CD14-positive monocyte (primary cell): ENCODE measurements at regions not wholly inside any gene's neighbourhood (a gene's known extent, or its start where the extent isn't known, plus 50 kb on each side); places are given as distances from the start of the nearest gene placed in this dataset.
A peak's percentile ranks its signal among the peaks of the same experiment; 100 is the strongest.

Experiments used
- DNase-seq, 3 donors: peaks; one replicate each; pipeline ENCODE4 v3.0.0-alpha.2; 2011 to 2022
- H2AFZ ChIP-seq: 2 replicates; pipeline ENCODE4 v1.6.0; 2012; ENCODE audit warnings: mild to moderate bottlenecking, low read depth, low read length, inconsistent platforms; ENCODE audit not compliant: insufficient read depth, poor library complexity, severe bottlenecking
- H3K27ac ChIP-seq, 2 donors: 1 replicate in 1 of 2; 2 replicates in 1 of 2; pipeline ENCODE4 v1.5.1; 2012 to 2013; ENCODE audit warnings: low read length in 2 of 2, control low read depth in 1 of 2, inconsistent platforms in 1 of 2, low read depth in 1 of 2, mild to moderate bottlenecking in 1 of 2
- H3K27me3 ChIP-seq, 2 donors: one replicate each; pipeline versions ENCODE4 v1.6.0 to v1.6.1; 2011 to 2013; ENCODE audit warnings: low read length in 2 of 2; ENCODE audit not compliant: control insufficient read depth in 2 of 2, insufficient read depth in 2 of 2
- H3K36me3 ChIP-seq, 2 donors: replicated peaks in 1 of 2; 1 replicate in 1 of 2; 2 replicates in 1 of 2; pipeline versions ENCODE4 v1.5.1 to v1.6.1; 2012 to 2013; ENCODE audit warnings: low read length in 2 of 2, control low read depth in 1 of 2, inconsistent platforms in 1 of 2, mild to moderate bottlenecking in 1 of 2; ENCODE audit not compliant: insufficient read depth in 2 of 2, control insufficient read depth in 1 of 2
- H3K4me1 ChIP-seq, 2 donors: 1 replicate in 1 of 2; 2 replicates in 1 of 2; pipeline versions ENCODE4 v1.5.1 to v1.6.1; 2012 to 2013; ENCODE audit warnings: low read length in 2 of 2, control low read depth in 1 of 2, inconsistent platforms in 1 of 2, mild to moderate bottlenecking in 1 of 2, moderate library complexity in 1 of 2; ENCODE audit not compliant: insufficient read depth in 2 of 2, control insufficient read depth in 1 of 2
- H3K4me2 ChIP-seq: replicated peaks from 2 replicates; pipeline ENCODE3; 2012; ENCODE audit warnings: low read length, moderate library complexity, mild to moderate bottlenecking; ENCODE audit not compliant: poor library complexity, severe bottlenecking; ENCODE audit errors: extremely low read depth
- H3K4me3 ChIP-seq, 3 experiments: fragments of 200-600 bp in 1 of 3; sonication (generic) in 1 of 3; replicated peaks in 1 of 3; 1 replicate in 2 of 3; 2 replicates in 1 of 3; pipeline ENCODE4 v1.5.1; 2011 to 2013; ENCODE audit warnings: low read length in 3 of 3, mild to moderate bottlenecking in 3 of 3, control low read depth in 2 of 3, low read depth in 2 of 3, inconsistent platforms in 1 of 3, moderate library complexity in 1 of 3
- H3K79me2 ChIP-seq: 2 replicates; pipeline ENCODE4 v1.6.0; 2012; ENCODE audit warnings: mild to moderate bottlenecking, control low read depth, inconsistent platforms, low read length, moderate library complexity; ENCODE audit not compliant: insufficient read depth
- H3K9ac ChIP-seq: 2 replicates; pipeline ENCODE4 v1.6.0; 2017; ENCODE audit warnings: low read length, mild to moderate bottlenecking; ENCODE audit not compliant: insufficient read depth, poor library complexity, severe bottlenecking
- H3K9me3 ChIP-seq, 2 donors: replicated peaks in 1 of 2; 1 replicate in 1 of 2; 2 replicates in 1 of 2; pipeline versions ENCODE4 v1.5.1 to v1.6.1; 2012 to 2013; ENCODE audit warnings: low read length in 2 of 2, control low read depth in 1 of 2; ENCODE audit not compliant: control insufficient read depth in 1 of 2, insufficient read depth in 1 of 2
- H4K20me1 ChIP-seq: 2 replicates; pipeline ENCODE4 v1.6.0; 2012; ENCODE audit warnings: mild to moderate bottlenecking, low read length, control low read depth, moderate library complexity; ENCODE audit not compliant: insufficient read depth
- H3K27ac Mint-ChIP-seq, 7 donors: one replicate each; pipeline ENCODE4 v1.8.0; 2020; ENCODE audit warnings: mild to moderate bottlenecking in 7 of 7, mixed read lengths in 7 of 7, moderate library complexity in 6 of 7, inconsistent platforms in 2 of 7
- H3K27me3 Mint-ChIP-seq, 3 donors: one replicate each; pipeline ENCODE4 v1.8.0; 2021 to 2022; ENCODE audit warnings: low read depth in 3 of 3, mild to moderate bottlenecking in 3 of 3, mixed read lengths in 3 of 3, moderate library complexity in 3 of 3, inconsistent platforms in 1 of 3
- H3K36me3 Mint-ChIP-seq, 2 donors: one replicate each; pipeline ENCODE4 v1.8.0; 2020; ENCODE audit warnings: mixed read lengths in 2 of 2, inconsistent platforms in 1 of 2, mild to moderate bottlenecking in 1 of 2
- H3K4me1 Mint-ChIP-seq: one replicate; pipeline ENCODE4 v1.8.0; 2020; ENCODE audit warnings: mild to moderate bottlenecking, mixed read lengths
- H3K4me3 Mint-ChIP-seq, 2 donors: one replicate each; pipeline ENCODE4 v1.8.0; 2020; ENCODE audit warnings: mild to moderate bottlenecking in 2 of 2, mixed read lengths in 2 of 2, moderate library complexity in 1 of 2
- H3K9me3 Mint-ChIP-seq, 7 donors: one replicate each; pipeline ENCODE4 v1.8.0; 2020 to 2022; ENCODE audit warnings: mixed read lengths in 7 of 7, mild to moderate bottlenecking in 6 of 7, moderate library complexity in 6 of 7, inconsistent platforms in 2 of 7
- WGBS: methylation state at CpG from one replicate; pipeline ENCODE4 v1.1.5; 2013; ENCODE audit warnings: missing lambda C conversion rate; ENCODE audit not compliant: insufficient coverage; 5-methylcytosine and 5-hydroxymethylcytosine counted together
- intact Hi-C, 2 donors: fragments of 100-400 bp; cut with micrococcal nuclease; formaldehyde crosslinking; loops; one replicate each; pipeline versions ENCODE4 v1.15.0 to v1.15.1; 2023
- TF ChIP-seq, protein P1 (sequence below): fragments of 200-600 bp; IDR thresholded peaks from one replicate; pipeline ENCODE4 v1.8.0; 2022; ENCODE audit warnings: antibody characterized with exemption, mild to moderate bottlenecking

GRCh38 chr21:18467715-18468114 lies 64.1 kb upstream of the TMPRSS15 start:
- Mint-ChIP-seq H3K27me3 (no peaks in the 10 kb centered on the region), H3K4me3 (no peak overlapping the region), H3K9me3 (peaks cover 8 to 24% (median 14%) of the 10 kb centered on the region in 7 donors), H3K27ac (no peak overlapping the region), H3K36me3 (no peaks in the 10 kb centered on the region), H3K4me1 (no peaks in the 10 kb centered on the region)
- no peaks in the 10 kb centered on the region for H3K36me3 ChIP-seq
- no peak overlapping the region for H3K4me3 ChIP-seq
- WGBS: 87% methylated on average over 2 of the region's 2 CpGs
- no peak overlapping the region for H2AFZ ChIP-seq
- TF ChIP-seq, protein P1, sequence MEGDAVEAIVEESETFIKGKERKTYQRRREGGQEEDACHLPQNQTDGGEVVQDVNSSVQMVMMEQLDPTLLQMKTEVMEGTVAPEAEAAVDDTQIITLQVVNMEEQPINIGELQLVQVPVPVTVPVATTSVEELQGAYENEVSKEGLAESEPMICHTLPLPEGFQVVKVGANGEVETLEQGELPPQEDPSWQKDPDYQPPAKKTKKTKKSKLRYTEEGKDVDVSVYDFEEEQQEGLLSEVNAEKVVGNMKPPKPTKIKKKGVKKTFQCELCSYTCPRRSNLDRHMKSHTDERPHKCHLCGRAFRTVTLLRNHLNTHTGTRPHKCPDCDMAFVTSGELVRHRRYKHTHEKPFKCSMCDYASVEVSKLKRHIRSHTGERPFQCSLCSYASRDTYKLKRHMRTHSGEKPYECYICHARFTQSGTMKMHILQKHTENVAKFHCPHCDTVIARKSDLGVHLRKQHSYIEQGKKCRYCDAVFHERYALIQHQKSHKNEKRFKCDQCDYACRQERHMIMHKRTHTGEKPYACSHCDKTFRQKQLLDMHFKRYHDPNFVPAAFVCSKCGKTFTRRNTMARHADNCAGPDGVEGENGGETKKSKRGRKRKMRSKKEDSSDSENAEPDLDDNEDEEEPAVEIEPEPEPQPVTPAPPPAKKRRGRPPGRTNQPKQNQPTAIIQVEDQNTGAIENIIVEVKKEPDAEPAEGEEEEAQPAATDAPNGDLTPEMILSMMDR: no peak
- DNase-seq: no peak
- H3K9me3 ChIP-seq: no peaks in the 10 kb centered on the region
- intact Hi-C loops: no loop called here
- no peak overlapping the region for H3K27ac ChIP-seq
- H3K79me2 ChIP-seq: no peaks in the 10 kb centered on the region
- no peak overlapping the region for H3K4me2 ChIP-seq
- H3K4me1 ChIP-seq: no peaks in the 10 kb centered on the region
- H4K20me1 ChIP-seq: no peaks in the 10 kb centered on the region
- no peak overlapping the region for H3K9ac ChIP-seq
- no peaks in the 10 kb centered on the region for H3K27me3 ChIP-seq

DNA sequence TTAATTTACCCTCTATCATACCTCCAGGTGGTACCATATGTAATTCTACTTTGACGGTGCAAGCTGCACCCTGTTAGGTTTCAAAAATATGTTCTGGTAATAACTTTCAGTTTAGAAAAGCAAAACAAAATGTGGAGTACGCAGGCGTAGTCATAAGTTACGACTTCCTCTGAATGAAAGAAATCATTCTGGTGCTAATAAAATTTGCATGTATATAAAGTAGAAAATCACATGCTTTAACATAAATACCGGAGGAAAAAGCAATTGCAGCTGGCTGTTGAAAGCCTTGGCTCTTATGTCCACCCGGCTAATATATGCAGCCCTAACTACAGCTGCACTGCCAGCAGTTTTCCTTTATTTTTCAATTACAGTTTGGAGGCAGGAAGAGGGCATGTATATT lies 65.2 kb upstream of the TMPRSS15 start:
- no peak overlapping the region for H3K4me3 ChIP-seq

More for the DNA sequence above, 65.2 kb upstream of the TMPRSS15 start:
- Histone ChIP-seq H3K27ac (no peak overlapping the region), H3K4me1 (no peaks in the 10 kb centered on the region), H3K4me2 (no peak overlapping the region), H3K9me3 (no peaks in the 10 kb centered on the region), H3K27me3 (no peaks in the 10 kb centered on the region), H4K20me1 (no peaks in the 10 kb centered on the region), H3K9ac (no peak overlapping the region), H2AFZ (no peak overlapping the region), H3K79me2 (no peaks in the 10 kb centered on the region), H3K36me3 (no peaks in the 10 kb centered on the region)
- no peak overlapping the region for H3K27ac Mint-ChIP-seq
- H3K4me3 Mint-ChIP-seq: peak overlapping the region in 1 of 2 donors; percentile 72
- H3K4me1 Mint-ChIP-seq: no peaks in the 10 kb centered on the region
- intact Hi-C loops: no loop called here
- 50% methylated on average over 2 of the region's 6 CpGs for WGBS
- TF ChIP-seq, protein P1: no peak
- H3K36me3 Mint-ChIP-seq: no peaks in the 10 kb centered on the region
- no peaks in the 10 kb centered on the region for H3K27me3 Mint-ChIP-seq
- DNase-seq: no peak
- H3K9me3 Mint-ChIP-seq: peaks cover 3 to 14% (median 8%) of the 10 kb centered on the region in 7 donors
